Dendritic cell treated with granulocyte-macrophage colony-stimulating factor and Interleukin-4, amounts not matched to agents 40 ng/mL and 50 ng/mL, for 4 days (primary cell): ENCODE measurements at regions not wholly inside any gene's neighbourhood (a gene's known extent, or its start where the extent isn't known, plus 50 kb on each side); places are given as distances from the start of the nearest gene placed in this dataset.
"Not testable (repeated sequence)": the region's sequence is repeated elsewhere in the genome, so short reads cannot be mapped to it uniquely, and the experiment has no call there.

Experiments
- H3K27ac Mint-ChIP-seq: one replicate; pipeline ENCODE4 v1.8.0; 2022; ENCODE audit warnings: mild to moderate bottlenecking, mixed read lengths
- H3K27me3 Mint-ChIP-seq: one replicate; pipeline ENCODE4 v1.8.0; 2022; ENCODE audit warnings: mild to moderate bottlenecking, mixed read lengths
- H3K36me3 Mint-ChIP-seq: one replicate; pipeline ENCODE4 v1.8.0; 2022; ENCODE audit warnings: low read depth, mixed read lengths
- H3K4me1 Mint-ChIP-seq: one replicate; pipeline ENCODE4 v1.8.0; 2022; ENCODE audit warnings: low read depth, mixed read lengths
- H3K4me3 Mint-ChIP-seq: one replicate; pipeline ENCODE4 v1.8.0; 2022; ENCODE audit warnings: mild to moderate bottlenecking, moderate library complexity, mixed read lengths
- H3K9me3 Mint-ChIP-seq: one replicate; pipeline ENCODE4 v1.8.0; 2022; ENCODE audit warnings: mixed read lengths
- intact Hi-C: fragments of 100-400 bp; cut with micrococcal nuclease; formaldehyde crosslinking; loops from one replicate; pipeline ENCODE4 v1.15.0; 2022

GRCh38 chr9:86611534-86611933 is 257.3 kb upstream of the TUT7 start:
- H3K4me1 Mint-ChIP-seq, intact Hi-C loops, H3K27me3 Mint-ChIP-seq, H3K4me3 Mint-ChIP-seq, H3K9me3 Mint-ChIP-seq, H3K27ac Mint-ChIP-seq, H3K36me3 Mint-ChIP-seq: not testable (repeated sequence)

- H3K27me3 Mint-ChIP-seq: no peaks in the 10 kb centered on the region
- intact Hi-C loops: no loop called here
- no peaks in the 10 kb centered on the region for H3K4me1 Mint-ChIP-seq
- H3K4me3 Mint-ChIP-seq: no peak overlapping the region
- no peak overlapping the region for H3K27ac Mint-ChIP-seq
- no peaks in the 10 kb centered on the region for H3K36me3 Mint-ChIP-seq
- H3K9me3 Mint-ChIP-seq: no peaks in the 10 kb centered on the region
Measured at GRCh38 chr9:86605303-86605702, 251.1 kb upstream of the TUT7 start.

GRCh38 chr9:86604741-86605140 is 250.5 kb upstream of the TUT7 start:
- H3K27ac Mint-ChIP-seq: no peak overlapping the region
- H3K9me3 Mint-ChIP-seq: no peaks in the 10 kb centered on the region
- no peaks in the 10 kb centered on the region for H3K27me3 Mint-ChIP-seq
- H3K4me1 Mint-ChIP-seq: no peaks in the 10 kb centered on the region
- no peaks in the 10 kb centered on the region for H3K36me3 Mint-ChIP-seq
- H3K4me3 Mint-ChIP-seq: no peak overlapping the region
- intact Hi-C loops: no loop called here

GRCh38 chr9:86602715-86603114 is 248.5 kb upstream of the TUT7 start:
- H3K4me3 Mint-ChIP-seq: no peak overlapping the region
- H3K27me3 Mint-ChIP-seq: no peaks in the 10 kb centered on the region
- H3K4me1 Mint-ChIP-seq: no peaks in the 10 kb centered on the region
- intact Hi-C loops: no loop called here
- H3K36me3 Mint-ChIP-seq: no peaks in the 10 kb centered on the region
- H3K27ac Mint-ChIP-seq: no peak overlapping the region
- no peaks in the 10 kb centered on the region for H3K9me3 Mint-ChIP-seq

- no peak overlapping the region for H3K27ac Mint-ChIP-seq
- intact Hi-C loops: no loop called here
- no peaks in the 10 kb centered on the region for H3K4me1 Mint-ChIP-seq
- no peaks in the 10 kb centered on the region for H3K27me3 Mint-ChIP-seq
- no peak overlapping the region for H3K4me3 Mint-ChIP-seq
- no peaks in the 10 kb centered on the region for H3K36me3 Mint-ChIP-seq
- H3K9me3 Mint-ChIP-seq: no peaks in the 10 kb centered on the region
Measured at GRCh38 chr9:86601697-86602096, 247.5 kb upstream of the TUT7 start.

- Mint-ChIP-seq H3K27ac (no peak overlapping the region), H3K4me3 (no peak overlapping the region), H3K27me3 (no peaks in the 10 kb centered on the region), H3K9me3 (no peaks in the 10 kb centered on the region), H3K36me3 (no peaks in the 10 kb centered on the region), H3K4me1 (no peaks in the 10 kb centered on the region)
- intact Hi-C loops: no loop called here
Measured at GRCh38 chr9:86600977-86601376, 246.8 kb upstream of the TUT7 start.

- Mint-ChIP-seq H3K4me1 (no peaks in the 10 kb centered on the region), H3K4me3 (no peak overlapping the region), H3K36me3 (no peaks in the 10 kb centered on the region), H3K27me3 (no peaks in the 10 kb centered on the region), H3K27ac (no peak overlapping the region), H3K9me3 (no peaks in the 10 kb centered on the region)
- intact Hi-C loops: no loop called here
Measured at GRCh38 chr9:86600291-86600690, 246.1 kb upstream of the TUT7 start.

GRCh38 chr9:86599561-86599960 is 245.4 kb upstream of the TUT7 start:
- Mint-ChIP-seq H3K27me3 (no peaks in the 10 kb centered on the region), H3K36me3 (no peaks in the 10 kb centered on the region), H3K4me1 (no peaks in the 10 kb centered on the region), H3K27ac (no peak overlapping the region), H3K4me3 (no peak overlapping the region), H3K9me3 (no peaks in the 10 kb centered on the region)
- intact Hi-C loops: no loop called here

- Mint-ChIP-seq H3K27ac (no peak overlapping the region), H3K4me1 (no peaks in the 10 kb centered on the region), H3K9me3 (no peaks in the 10 kb centered on the region), H3K27me3 (no peaks in the 10 kb centered on the region), H3K36me3 (no peaks in the 10 kb centered on the region), H3K4me3 (no peak overlapping the region)
- intact Hi-C loops: no loop called here
Measured at GRCh38 chr9:86598411-86599239, 244.4 kb upstream of the TUT7 start.

GRCh38 chr9:86594724-86595123 is 240.5 kb upstream of the TUT7 start:
- Mint-ChIP-seq H3K27ac (no peak overlapping the region), H3K4me1 (no peaks in the 10 kb centered on the region), H3K27me3 (no peaks in the 10 kb centered on the region), H3K36me3 (no peaks in the 10 kb centered on the region), H3K4me3 (no peak overlapping the region), H3K9me3 (no peaks in the 10 kb centered on the region)
- intact Hi-C loops: no loop called here

- H3K27me3 Mint-ChIP-seq: no peaks in the 10 kb centered on the region
- H3K27ac Mint-ChIP-seq: no peak overlapping the region
- no peaks in the 10 kb centered on the region for H3K9me3 Mint-ChIP-seq
- intact Hi-C loops: no loop called here
- no peak overlapping the region for H3K4me3 Mint-ChIP-seq
- no peaks in the 10 kb centered on the region for H3K36me3 Mint-ChIP-seq
- no peaks in the 10 kb centered on the region for H3K4me1 Mint-ChIP-seq
Measured at GRCh38 chr9:86591472-86591871, 237.3 kb upstream of the TUT7 start.

- Mint-ChIP-seq H3K4me3 (no peak overlapping the region), H3K4me1 (no peaks in the 10 kb centered on the region), H3K27ac (no peak overlapping the region), H3K36me3 (no peaks in the 10 kb centered on the region), H3K27me3 (no peaks in the 10 kb centered on the region), H3K9me3 (no peaks in the 10 kb centered on the region)
- intact Hi-C loops: no loop called here
Measured at GRCh38 chr9:86589730-86590129, 235.5 kb upstream of the TUT7 start.

- Mint-ChIP-seq H3K4me3 (no peak overlapping the region), H3K4me1 (no peaks in the 10 kb centered on the region), H3K9me3 (no peaks in the 10 kb centered on the region), H3K36me3 (no peaks in the 10 kb centered on the region), H3K27ac (no peak overlapping the region), H3K27me3 (no peaks in the 10 kb centered on the region)
- intact Hi-C loops: no loop called here
Measured at GRCh38 chr9:86589273-86589672, 235.1 kb upstream of the TUT7 start.

GRCh38 chr9:86586144-86586494 is 231.9 kb upstream of the TUT7 start:
- H3K4me1 Mint-ChIP-seq: no peaks in the 10 kb centered on the region
- no peaks in the 10 kb centered on the region for H3K36me3 Mint-ChIP-seq
- H3K27ac Mint-ChIP-seq: no peak overlapping the region
- intact Hi-C loops: no loop called here
- no peaks in the 10 kb centered on the region for H3K27me3 Mint-ChIP-seq
- no peak overlapping the region for H3K4me3 Mint-ChIP-seq
- no peaks in the 10 kb centered on the region for H3K9me3 Mint-ChIP-seq

GRCh38 chr9:86585422-86586143 is 231.4 kb upstream of the TUT7 start:
- no peaks in the 10 kb centered on the region for H3K27me3 Mint-ChIP-seq
- H3K36me3 Mint-ChIP-seq: no peaks in the 10 kb centered on the region
- H3K4me1 Mint-ChIP-seq: no peaks in the 10 kb centered on the region
- H3K27ac Mint-ChIP-seq: no peak overlapping the region
- intact Hi-C loops: no loop called here
- no peak overlapping the region for H3K4me3 Mint-ChIP-seq
- H3K9me3 Mint-ChIP-seq: no peaks in the 10 kb centered on the region
